ENCODE measurements at regions not wholly inside any gene's neighbourhood (a gene's known extent, or its start where the extent isn't known, plus 50 kb on each side); places are given as distances from the start of the nearest gene placed in this dataset.

- no peak overlapping the region for H3K27ac Mint-ChIP-seq
- Histone ChIP-seq H3K27ac (ENCODE audit: low read depth) (no peak overlapping the region), H3K36me3 (ENCODE audit: insufficient read depth) (no peaks in the 10 kb centered on the region), H3K4me3 (no peak overlapping the region), H3F3A (replicated peaks; ENCODE audit: low read depth) (no peaks in the 10 kb centered on the region), H3K4me1 (ENCODE audit: insufficient read depth) (no peaks in the 10 kb centered on the region), H4K20me1 (replicated peaks; ENCODE audit: insufficient read depth) (no peaks in the 10 kb centered on the region), H3K9me2 (ENCODE audit: insufficient read depth) (no peaks in the 10 kb centered on the region), H3K4me2 (no peak overlapping the region), H3K79me2 (replicated peaks; ENCODE audit: insufficient read depth) (no peaks in the 10 kb centered on the region), H2AFZ (no peak overlapping the region), H3K27me3 (ENCODE audit: insufficient read depth) (no peaks in the 10 kb centered on the region)
- H3K27me3 Mint-ChIP-seq (ENCODE audit: insufficient read depth, low read depth, poor library complexity), result peaks cover 2% of the 10 kb centered on the region
- no peak overlapping the region for H3K4me3 Mint-ChIP-seq
- DNase-seq (ENCODE audit: low spot score) (no peak), ATAC-seq (no peak)
- H3K9me3 Mint-ChIP-seq, result no peaks in the 10 kb centered on the region
- no peak for TF ChIP-seq ETS1 (IDR thresholded peaks at IDR 0.05)
- no peak for TF ChIP-seq STAT1 (IDR thresholded peaks at IDR 0.05; ENCODE audit: unreplicated experiment)
- TF ChIP-seq JUNB (IDR thresholded peaks at IDR 0.05; ENCODE audit: unreplicated experiment), result no peak
- no peak for TF ChIP-seq REST (IDR thresholded peaks at IDR 0.05; ENCODE audit: unreplicated experiment)
- TF ChIP-seq ZNF331 (CRISPR knock-in tag; IDR thresholded peaks at IDR 0.05; ENCODE audit: low read depth), result no peak
- no peak for TF ChIP-seq POLR2AphosphoS5 (IDR thresholded peaks at IDR 0.05; ENCODE audit: low read depth)
- TF ChIP-seq EZH2phosphoT487 (IDR thresholded peaks at IDR 0.05; ENCODE audit: unreplicated experiment), result no peak
- TF ChIP-seq NANOG (IDR thresholded peaks at IDR 0.05; ENCODE audit: borderline replicate concordance), result no peak
- TF ChIP-seq CTCF (conservative IDR thresholded peaks at IDR 0.05; ENCODE audit: low read depth in 2 of 2), result no peak
- no peak for TF ChIP-seq ZNF114 (CRISPR knock-in tag; IDR thresholded peaks at IDR 0.05)
- TF ChIP-seq ZNF462 (CRISPR knock-in tag; IDR thresholded peaks at IDR 0.05), result no peak
- TF ChIP-seq CREB1 (CRISPR knock-in tag; IDR thresholded peaks at IDR 0.05; ENCODE audit: low read depth), result no peak
- TF ChIP-seq EZH2 (IDR thresholded peaks at IDR 0.05; ENCODE audit: low read depth, unreplicated experiment), result no peak
- H3K4me1 Mint-ChIP-seq, result no peaks in the 10 kb centered on the region
- no peaks in the 10 kb centered on the region for H3K36me3 Mint-ChIP-seq (ENCODE audit: low read depth)
These were observed 234.9 kb downstream of the ENC1 start for GRCh38 chr5:74405593-74405992.

Data from GM23338 (cell line).